GM12872 (cell line): ENCODE measurements at regions not wholly inside any gene's neighbourhood (a gene's known extent, or its start where the extent isn't known, plus 50 kb on each side); places are given as distances from the start of the nearest gene placed in this dataset.

ENCODE experiments used
- CTCF ChIP-seq: IDR thresholded peaks from 3 replicates; pipeline ENCODE4 v1.5.1; 2011; ENCODE audit warnings: low read depth, mild to moderate bottlenecking, low read length, moderate library complexity; ENCODE audit not compliant: insufficient read depth

GRCh38 chr4:138697851-138698250, 317.7 kb upstream of the NOCT start:
- no peak for TF ChIP-seq CTCF

- no peak for TF ChIP-seq CTCF
Observed at GRCh38 chr4:138696771-138697170, 318.8 kb upstream of the NOCT start.

- TF ChIP-seq CTCF: no peak
Observed at GRCh38 chr4:138696058-138696457, 319.5 kb upstream of the NOCT start.

- TF ChIP-seq CTCF: no peak
Observed at GRCh38 chr4:138693526-138693925, 322.1 kb upstream of the NOCT start.

- no peak for TF ChIP-seq CTCF
Observed at GRCh38 chr4:138692411-138692810, 323.2 kb upstream of the NOCT start.

- TF ChIP-seq CTCF: no peak
Observed at GRCh38 chr4:138689593-138689992, 326.0 kb upstream of the NOCT start.

- no peak for TF ChIP-seq CTCF
Observed at GRCh38 chr4:138689187-138689586, 326.4 kb upstream of the NOCT start.

- no peak for TF ChIP-seq CTCF
Observed at GRCh38 chr4:138688408-138689085, 327.0 kb upstream of the NOCT start.
